Psoas muscle (tissue), 7 donors: ENCODE measurements at regions not wholly inside any gene's neighbourhood (a gene's known extent, or its start where the extent isn't known, plus 50 kb on each side); places are given as distances from the start of the nearest gene placed in this dataset.

Experiments
- ATAC-seq, 4 donors: fragments of 200-7000 bp; cut with Tn5 transposase; one replicate each; pipeline ENCODE4 v1.9.1; 2020; ENCODE audit warnings: moderate library complexity in 3 of 4, mild to moderate bottlenecking in 2 of 4
- DNase-seq, 2 donors: peaks; one replicate each; pipeline ENCODE4 v3.0.0-alpha.2; 2020
- H3K27ac ChIP-seq: fragments of 200-600 bp; one replicate; pipeline ENCODE4 v1.8.0; 2022
- H3K27me3 ChIP-seq, 3 donors: fragments of 200-600 bp in 1 of 3; one replicate each; pipeline versions ENCODE4 v1.6.1 to v1.8.0; 2013 to 2022; ENCODE audit warnings: low read length in 2 of 3, mild to moderate bottlenecking in 2 of 3, moderate library complexity in 1 of 3; ENCODE audit not compliant: insufficient read depth in 3 of 3
- H3K36me3 ChIP-seq, 2 donors: fragments of 200-600 bp in 1 of 2; one replicate each; pipeline versions ENCODE4 v1.6.1 to v1.8.0; 2013 to 2022; ENCODE audit warnings: low read depth in 1 of 2, mild to moderate bottlenecking in 1 of 2, moderate library complexity in 1 of 2; ENCODE audit not compliant: insufficient read depth in 1 of 2
- H3K4me1 ChIP-seq: fragments of 200-600 bp; one replicate; pipeline ENCODE4 v1.8.0; 2022
- H3K4me3 ChIP-seq: fragments of 200-600 bp; one replicate; pipeline ENCODE4 v1.8.0; 2022; ENCODE audit warnings: mild to moderate bottlenecking
- H3K9me3 ChIP-seq: fragments of 200-600 bp; one replicate; pipeline ENCODE4 v1.8.0; 2022
- CTCF ChIP-seq: fragments of 200-600 bp; IDR thresholded peaks from one replicate; pipeline ENCODE4 v1.8.0; 2022; ENCODE audit warnings: antibody characterized with exemption
- WGBS, 3 donors: extraction: QIAGEN DNeasy Blood & Tissue Kit; methylation state at CpG; one replicate each; pipeline versions ENCODE4 v1.1.6 to v1.1.7; 2013; 5-methylcytosine and 5-hydroxymethylcytosine counted together
- intact Hi-C, 2 donors: fragments of 100-400 bp; cut with DNase I; formaldehyde crosslinking; loops; one replicate each; pipeline versions ENCODE4 v1.11.0 to v1.14.2; 2022
- donor health status: healthy with polysubstance abuse.
- donor health status: DM: no; HTN: no; CAD: no; lungs with moderate emphysema.
- donor health status: Bipolar disorder and iron deficiency.
- donor health status: healthy.
- donor health status: DM: yes; HTN: yes; CAD: no.
- donor health status: DM: no; HTN: no; CAD: no.
- donor health status: DM: yes; HTN: yes; CAD: no.

GRCh38 chr17:33992113-33992512 is 263.0 kb upstream of the CCL2 start:
- no peak overlapping the region for H3K27ac ChIP-seq
- 71 to 80% (median 74%) methylated on average over 5 of the region's 5 CpGs for WGBS, 3 donors
- H3K4me1 ChIP-seq, result no peaks in the 10 kb centered on the region
- no peaks in the 10 kb centered on the region for H3K36me3 ChIP-seq
- H3K27me3 ChIP-seq, result no peaks in the 10 kb centered on the region
- H3K4me3 ChIP-seq, result no peak overlapping the region
- intact Hi-C loops, result no loop called here
- peaks cover 5% of the 10 kb centered on the region for H3K9me3 ChIP-seq
- no peak for DNase-seq
- no peak for TF ChIP-seq CTCF
- no peak for ATAC-seq

GRCh38 chr17:34000639-34001038 is 254.4 kb upstream of the CCL2 start:
- H3K27me3 ChIP-seq, result peaks cover 0 to 2% (median 0%) of the 10 kb centered on the region in 3 donors
- peaks cover 13% of the 10 kb centered on the region for H3K9me3 ChIP-seq
- no peak for DNase-seq
- H3K4me1 ChIP-seq, result no peaks in the 10 kb centered on the region
- 23 to 34% (median 29%) methylated on average over 1 of the region's 1 CpG for WGBS, 3 donors
- no peak for ATAC-seq
- intact Hi-C loops, result no loop called here
- H3K4me3 ChIP-seq, result no peak overlapping the region
- no peak for TF ChIP-seq CTCF
- no peak overlapping the region for H3K27ac ChIP-seq
- no peaks in the 10 kb centered on the region for H3K36me3 ChIP-seq

GRCh38 chr17:34001246-34001645 is 253.8 kb upstream of the CCL2 start:
- no peak for DNase-seq
- WGBS, 3 donors, result 85 to 97% (median 93%) methylated on average over 2 of the region's 2 CpGs
- intact Hi-C loops, result no loop called here

GRCh38 chr17:34006126-34006525 is 249.0 kb upstream of the CCL2 start:
- Histone ChIP-seq H3K4me3 (no peak overlapping the region), H3K27me3 (peaks cover 0 to 2% (median 0%) of the 10 kb centered on the region in 3 donors), H3K36me3 (no peaks in the 10 kb centered on the region), H3K4me1 (no peaks in the 10 kb centered on the region), H3K27ac (no peak overlapping the region), H3K9me3 (no peaks in the 10 kb centered on the region)
- TF ChIP-seq CTCF, result no peak
- intact Hi-C loops, result no loop called here
- 35 to 43% (median 36%) methylated on average over 3 of the region's 3 CpGs for WGBS, 3 donors
- ATAC-seq (no peak), DNase-seq (no peak)

More at GRCh38 chr17:34001246-34001645, 253.8 kb upstream of the CCL2 start:
- no peaks in the 10 kb centered on the region for H3K4me1 ChIP-seq
- ATAC-seq, result no peak
- no peaks in the 10 kb centered on the region for H3K36me3 ChIP-seq
- H3K27me3 ChIP-seq, result peaks cover 0 to 2% (median 0%) of the 10 kb centered on the region in 3 donors
- H3K27ac ChIP-seq, result no peak overlapping the region
- H3K9me3 ChIP-seq, result peaks cover 12% of the 10 kb centered on the region
- no peak for TF ChIP-seq CTCF
- no peak overlapping the region for H3K4me3 ChIP-seq

- Histone ChIP-seq H3K4me1 (no peaks in the 10 kb centered on the region), H3K9me3 (no peaks in the 10 kb centered on the region), H3K4me3 (no peak overlapping the region), H3K27me3 (peaks cover 0 to under 1% (median 0%) of the 10 kb centered on the region in 3 donors), H3K27ac (no peak overlapping the region), H3K36me3 (no peaks in the 10 kb centered on the region)
- DNase-seq (no peak), ATAC-seq (no peak)
- no peak for TF ChIP-seq CTCF
- 50 to 84% (median 62%) methylated on average over 1 of the region's 1 CpG for WGBS, 3 donors
- intact Hi-C loops, result no loop called here
Measured at GRCh38 chr17:34008125-34008524, 247.0 kb upstream of the CCL2 start.
